ELF-1 (cell line): ENCODE measurements at regions not wholly inside any gene's neighbourhood (a gene's known extent, or its start where the extent isn't known, plus 50 kb on each side); places are given as distances from the start of the nearest gene placed in this dataset.

Experiments
- DNase-seq: peaks from one replicate; pipeline ENCODE4 v3.0.0-alpha.2; 2016; ENCODE audit warnings: low read depth, low spot score

GRCh38 chr10:44301781-44302355 is 83.0 kb downstream of the CXCL12 start:
- no peak for DNase-seq

GRCh38 chr10:44300666-44301649 is 83.9 kb downstream of the CXCL12 start:
- DNase-seq, result peak; percentile 80

- DNase-seq, result no peak
These were observed 86.2 kb downstream of the CXCL12 start for GRCh38 chr10:44298713-44299112.

GRCh38 chr10:44297963-44298362 is 86.9 kb downstream of the CXCL12 start:
- DNase-seq, result no peak

- DNase-seq, result no peak
These were observed 89.2 kb downstream of the CXCL12 start for GRCh38 chr10:44295644-44296241.

GRCh38 chr10:44294726-44295412 is 90.0 kb downstream of the CXCL12 start:
- DNase-seq, result no peak

GRCh38 chr10:44293842-44294241 is 91.1 kb downstream of the CXCL12 start:
- DNase-seq, result no peak

- no peak for DNase-seq
These were observed 91.6 kb downstream of the CXCL12 start for GRCh38 chr10:44293306-44293778.

- DNase-seq, result peak; percentile 52
These were observed 92.4 kb downstream of the CXCL12 start for GRCh38 chr10:44292390-44293002.

GRCh38 chr10:44291091-44291490 is 93.8 kb downstream of the CXCL12 start:
- no peak for DNase-seq

GRCh38 chr10:44289125-44289524 is 95.8 kb downstream of the CXCL12 start:
- no peak for DNase-seq

GRCh38 chr10:44287408-44287807 is 97.5 kb downstream of the CXCL12 start:
- no peak for DNase-seq

- peak; percentile 51 for DNase-seq
These were observed 100.5 kb downstream of the CXCL12 start for GRCh38 chr10:44284198-44285084.

GRCh38 chr10:44282626-44283300 is 102.1 kb downstream of the CXCL12 start:
- DNase-seq, result no peak

- DNase-seq, result no peak
These were observed 103.2 kb downstream of the CXCL12 start for GRCh38 chr10:44281662-44282061.

GRCh38 chr10:44281089-44281613 is 103.7 kb downstream of the CXCL12 start:
- no peak for DNase-seq

GRCh38 chr10:44280226-44281014 is 104.5 kb downstream of the CXCL12 start:
- no peak for DNase-seq

- no peak for DNase-seq
These were observed 105.3 kb downstream of the CXCL12 start for GRCh38 chr10:44279426-44280126.
